OCI-LY1 (cell line): ENCODE measurements at regions not wholly inside any gene's neighbourhood (a gene's known extent, or its start where the extent isn't known, plus 50 kb on each side); places are given as distances from the start of the nearest gene placed in this dataset.
"Not testable (repeated sequence)": the region's sequence is repeated elsewhere in the genome, so short reads cannot be mapped to it uniquely, and the experiment has no call there.

ENCODE experiments used
- H2AFZ ChIP-seq: fragments of 200-600 bp; sonication (generic), shearing (Covaris generic); 2 replicates; pipeline ENCODE4 v1.6.0; 2014; ENCODE audit warnings: antibody characterized with exemption, mild to moderate bottlenecking, low read length
- H3F3A ChIP-seq: fragments of 200-600 bp; sonication (generic), shearing (Covaris generic); 2 replicates; pipeline ENCODE4 v1.6.0; 2014; ENCODE audit warnings: mild to moderate bottlenecking, antibody characterized with exemption, low read length, moderate library complexity; ENCODE audit not compliant: insufficient read depth
- H3K27ac ChIP-seq: fragments of 200-600 bp; sonication (generic); 2 replicates; pipeline ENCODE4 v1.5.1; 2014; ENCODE audit warnings: low read length, mixed run types, mild to moderate bottlenecking, low read depth; ENCODE audit not compliant: poor library complexity, severe bottlenecking
- H3K27me3 ChIP-seq: fragments of 200-600 bp; sonication (generic); 2 replicates; pipeline ENCODE4 v1.6.0; 2014; ENCODE audit warnings: antibody characterized with exemption, mild to moderate bottlenecking, low read length, moderate library complexity; ENCODE audit not compliant: insufficient read depth
- H3K36me3 ChIP-seq: fragments of 200-600 bp; sonication (generic); 2 replicates; pipeline ENCODE4 v1.6.1; 2014; ENCODE audit warnings: mild to moderate bottlenecking, antibody characterized with exemption, low read length, moderate library complexity, mixed read lengths; ENCODE audit not compliant: insufficient read depth
- H3K4me1 ChIP-seq: fragments of 200-600 bp; sonication (generic); 2 replicates; pipeline ENCODE4 v1.5.1; 2014; ENCODE audit warnings: mild to moderate bottlenecking, low read length, moderate library complexity; ENCODE audit not compliant: insufficient read depth, severe bottlenecking
- H3K4me2 ChIP-seq: fragments of 200-600 bp; sonication (generic), shearing (Covaris generic); 2 replicates; pipeline ENCODE4 v1.6.1; 2014; ENCODE audit warnings: low read length
- H3K4me3 ChIP-seq: fragments of 200-600 bp; sonication (generic); 2 replicates; pipeline ENCODE4 v1.5.1; 2014; ENCODE audit warnings: low read length, low read depth, mild to moderate bottlenecking, mixed read lengths; ENCODE audit not compliant: poor library complexity, severe bottlenecking
- H3K79me2 ChIP-seq: fragments of 200-600 bp; shearing (Covaris generic); 2 replicates; pipeline ENCODE4 v1.6.1; 2016; ENCODE audit warnings: mixed run types, low read length, mixed read lengths; ENCODE audit not compliant: insufficient read depth
- H3K9ac ChIP-seq: fragments of 200-600 bp; sonication (generic), shearing (Covaris generic); 2 replicates; pipeline ENCODE4 v1.6.1; 2014; ENCODE audit warnings: mild to moderate bottlenecking, low read length, mixed read lengths
- H3K9me2 ChIP-seq: fragments of 200-600 bp; sonication (generic), shearing (Covaris generic); 2 replicates; pipeline ENCODE4 v1.6.1; 2014; ENCODE audit warnings: low read depth, mild to moderate bottlenecking, low read length, mixed read lengths
- H3K9me3 ChIP-seq: fragments of 200-600 bp; shearing (Covaris generic); 2 replicates; pipeline ENCODE4 v1.6.1; 2014; ENCODE audit warnings: low read length, mixed read lengths
- H4K20me1 ChIP-seq: fragments of 200-600 bp; sonication (generic), shearing (Covaris generic); 2 replicates; pipeline ENCODE4 v1.6.0; 2016; ENCODE audit warnings: mild to moderate bottlenecking, low read length; ENCODE audit not compliant: insufficient read depth
- EZH2 ChIP-seq: fragments of 200-600 bp; sonication (generic), shearing (Covaris generic); IDR thresholded peaks from 2 replicates; pipeline ENCODE4 v1.8.0; 2017; ENCODE audit warnings: borderline replicate concordance, mixed run types, mild to moderate bottlenecking, antibody characterized with exemption, low read length, moderate library complexity, mixed read lengths
- TF ChIP-seq, protein P1 (sequence below): fragments of 200-600 bp; sonication (generic), shearing (Covaris generic); IDR thresholded peaks from 2 replicates; pipeline ENCODE4 v1.5.1; 2017; ENCODE audit warnings: mild to moderate bottlenecking, antibody characterized with exemption, low read length, moderate library complexity, mixed read lengths

DNA sequence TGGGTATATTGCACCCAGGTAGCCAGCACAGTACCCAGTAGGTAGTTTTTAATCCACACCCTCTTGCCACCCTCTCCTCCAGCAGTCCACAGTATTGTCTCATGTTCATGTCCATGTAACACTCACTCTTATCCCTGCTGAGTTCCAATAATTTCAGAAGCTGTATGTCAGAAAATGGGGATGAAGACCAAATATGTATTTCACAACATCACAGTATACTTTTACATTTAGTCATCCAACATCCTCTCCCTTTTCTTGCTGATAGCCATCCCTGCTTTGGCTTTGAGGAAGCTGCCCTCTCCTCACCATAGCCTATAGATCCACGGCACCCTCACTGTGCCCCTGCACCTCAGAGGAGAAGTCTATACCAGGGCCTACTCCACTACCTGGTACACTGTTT lies 126.0 kb upstream of the LDB2 start:
- H3K4me3 ChIP-seq: no peak overlapping the region
- no peaks in the 10 kb centered on the region for H3K9me2 ChIP-seq
- no peak overlapping the region for H3K4me2 ChIP-seq
- H3K27ac ChIP-seq: no peak overlapping the region
- no peaks in the 10 kb centered on the region for H4K20me1 ChIP-seq
- TF ChIP-seq, protein P1, sequence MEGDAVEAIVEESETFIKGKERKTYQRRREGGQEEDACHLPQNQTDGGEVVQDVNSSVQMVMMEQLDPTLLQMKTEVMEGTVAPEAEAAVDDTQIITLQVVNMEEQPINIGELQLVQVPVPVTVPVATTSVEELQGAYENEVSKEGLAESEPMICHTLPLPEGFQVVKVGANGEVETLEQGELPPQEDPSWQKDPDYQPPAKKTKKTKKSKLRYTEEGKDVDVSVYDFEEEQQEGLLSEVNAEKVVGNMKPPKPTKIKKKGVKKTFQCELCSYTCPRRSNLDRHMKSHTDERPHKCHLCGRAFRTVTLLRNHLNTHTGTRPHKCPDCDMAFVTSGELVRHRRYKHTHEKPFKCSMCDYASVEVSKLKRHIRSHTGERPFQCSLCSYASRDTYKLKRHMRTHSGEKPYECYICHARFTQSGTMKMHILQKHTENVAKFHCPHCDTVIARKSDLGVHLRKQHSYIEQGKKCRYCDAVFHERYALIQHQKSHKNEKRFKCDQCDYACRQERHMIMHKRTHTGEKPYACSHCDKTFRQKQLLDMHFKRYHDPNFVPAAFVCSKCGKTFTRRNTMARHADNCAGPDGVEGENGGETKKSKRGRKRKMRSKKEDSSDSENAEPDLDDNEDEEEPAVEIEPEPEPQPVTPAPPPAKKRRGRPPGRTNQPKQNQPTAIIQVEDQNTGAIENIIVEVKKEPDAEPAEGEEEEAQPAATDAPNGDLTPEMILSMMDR: no peak
- no peak for TF ChIP-seq EZH2
- no peaks in the 10 kb centered on the region for H3F3A ChIP-seq
- no peaks in the 10 kb centered on the region for H3K9me3 ChIP-seq
- no peak overlapping the region for H3K9ac ChIP-seq
- no peaks in the 10 kb centered on the region for H3K27me3 ChIP-seq
- H3K36me3 ChIP-seq: no peaks in the 10 kb centered on the region
- H2AFZ ChIP-seq: no peak overlapping the region
- H3K4me1 ChIP-seq: no peaks in the 10 kb centered on the region
- no peaks in the 10 kb centered on the region for H3K79me2 ChIP-seq

DNA sequence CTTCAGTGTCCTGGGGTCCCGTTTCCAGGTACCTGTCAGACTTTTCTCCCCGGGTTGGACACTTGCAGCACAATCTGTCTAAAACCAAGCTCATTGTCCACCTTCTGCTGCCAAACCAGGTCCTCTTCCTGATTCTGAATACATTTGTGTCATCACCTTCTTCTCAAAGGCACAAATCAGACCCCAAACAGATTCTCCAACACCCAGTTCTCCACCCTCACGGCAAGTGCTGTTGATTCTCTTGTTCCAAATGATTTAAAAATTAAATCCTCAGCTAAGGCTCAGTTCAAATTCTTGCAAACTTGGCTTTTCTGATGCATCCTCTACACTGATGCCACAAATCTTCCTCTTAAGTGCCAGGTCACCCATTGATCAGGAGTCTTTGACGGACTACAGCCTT lies 122.5 kb upstream of the LDB2 start:
- no peaks in the 10 kb centered on the region for H3K9me3 ChIP-seq
- H3F3A ChIP-seq: no peaks in the 10 kb centered on the region
- H3K79me2 ChIP-seq: no peaks in the 10 kb centered on the region
- no peaks in the 10 kb centered on the region for H3K9me2 ChIP-seq
- no peaks in the 10 kb centered on the region for H3K4me1 ChIP-seq
- H3K36me3 ChIP-seq: no peaks in the 10 kb centered on the region
- H3K4me2 ChIP-seq: no peak overlapping the region
- H3K9ac ChIP-seq: no peak overlapping the region
- no peak overlapping the region for H3K4me3 ChIP-seq
- no peak overlapping the region for H3K27ac ChIP-seq
- no peak overlapping the region for H2AFZ ChIP-seq
- no peaks in the 10 kb centered on the region for H4K20me1 ChIP-seq
- TF ChIP-seq, protein P1: no peak
- TF ChIP-seq EZH2: no peak
- H3K27me3 ChIP-seq: no peaks in the 10 kb centered on the region

DNA sequence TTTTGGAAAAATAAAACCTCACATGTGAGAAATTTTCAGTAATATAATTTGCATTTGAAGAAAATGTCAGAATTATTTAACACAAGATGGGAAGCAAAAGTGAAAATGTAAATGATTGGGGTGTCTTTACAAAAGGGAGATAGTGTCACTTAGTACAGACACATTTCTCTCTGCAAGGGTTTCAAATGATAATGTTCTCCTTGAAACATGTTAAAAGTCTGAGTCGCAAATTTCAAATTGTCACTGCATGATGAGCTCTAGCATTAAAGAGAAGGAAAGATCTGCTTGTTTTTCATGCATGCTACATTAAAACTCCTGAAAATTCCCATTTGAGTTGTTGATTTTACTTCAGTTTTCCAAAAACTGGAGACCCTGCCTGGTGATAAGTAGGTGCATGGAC lies 122.0 kb upstream of the LDB2 start:
- Histone ChIP-seq H3K27ac (no peak overlapping the region), H3K4me1 (no peaks in the 10 kb centered on the region), H3K36me3 (no peaks in the 10 kb centered on the region), H3K9me3 (no peaks in the 10 kb centered on the region), H4K20me1 (no peaks in the 10 kb centered on the region), H3K9me2 (no peaks in the 10 kb centered on the region), H3K27me3 (no peaks in the 10 kb centered on the region), H2AFZ (no peak overlapping the region), H3K4me2 (no peak overlapping the region), H3F3A (no peaks in the 10 kb centered on the region), H3K9ac (no peak overlapping the region), H3K4me3 (no peak overlapping the region), H3K79me2 (no peaks in the 10 kb centered on the region)
- TF ChIP-seq, protein P1: no peak
- TF ChIP-seq EZH2: no peak

DNA sequence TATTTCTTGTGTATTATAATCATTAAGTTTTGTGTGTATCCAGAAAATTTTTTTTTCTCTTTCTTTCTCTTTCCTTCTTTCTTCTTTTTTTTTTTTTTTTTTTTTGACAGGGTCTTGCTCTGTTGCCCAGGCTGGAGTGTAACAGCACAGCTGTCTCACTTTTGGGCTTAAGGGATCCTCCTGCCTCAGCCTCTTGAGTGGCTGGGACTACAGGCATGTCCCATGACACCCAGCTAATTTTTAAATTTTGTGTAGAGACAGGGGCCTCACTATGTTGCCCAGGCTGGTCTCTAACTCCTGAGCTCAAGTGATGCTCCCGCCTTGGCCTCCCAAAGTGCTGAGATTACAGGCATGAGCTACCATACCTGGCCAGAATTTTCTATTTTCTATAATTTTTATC lies 120.2 kb upstream of the LDB2 start:
- H3K27ac ChIP-seq, H3K4me3 ChIP-seq, H3K9ac ChIP-seq, H3K27me3 ChIP-seq, H2AFZ ChIP-seq, H3K79me2 ChIP-seq, H3K36me3 ChIP-seq, H3K9me2 ChIP-seq, H3K9me3 ChIP-seq, H4K20me1 ChIP-seq, H3K4me1 ChIP-seq, H3F3A ChIP-seq, H3K4me2 ChIP-seq: not testable (repeated sequence)
